ENCODE measurements at regions not wholly inside any gene's neighbourhood (a gene's known extent, or its start where the extent isn't known, plus 50 kb on each side); places are given as distances from the start of the nearest gene placed in this dataset.

DNA sequence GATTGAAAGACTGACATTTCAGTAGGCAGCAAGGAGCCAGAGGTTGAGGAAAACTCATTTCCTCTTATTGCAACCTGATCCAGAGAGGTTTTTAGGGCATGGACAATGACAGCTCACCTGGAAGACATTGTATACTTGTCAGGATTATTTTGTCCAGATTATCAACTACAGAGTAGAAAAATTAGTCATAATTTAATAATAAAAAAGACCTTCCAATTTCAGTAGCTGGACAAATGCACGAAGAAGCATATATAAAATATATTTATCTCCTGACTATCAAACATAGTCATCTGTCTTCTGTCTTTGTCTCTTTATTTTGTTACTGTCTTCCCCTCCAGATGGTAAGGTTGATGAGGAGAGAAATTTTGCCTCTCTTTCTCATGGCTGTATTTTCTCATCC, 330.6 kb upstream of the RAG2 start:
- Histone ChIP-seq H3K4me1 (no peaks in the 10 kb centered on the region), H3K36me3 (no peaks in the 10 kb centered on the region), H3K4me3 (replicated peaks in 1 of 3) (no peak overlapping the region), H3K9me3 (no peaks in the 10 kb centered on the region), H3K27me3 (no peaks in the 10 kb centered on the region), H3K27ac (no peak overlapping the region)
- TF ChIP-seq CTCF (IDR thresholded peaks at IDR 0.05) = no peak
- TF ChIP-seq POLR2A (IDR thresholded peaks at IDR 0.05) = no peak
- intact Hi-C loops (cut with DNase I) = no loop called here
- 68 to 74% methylated on average over 1 of the region's 1 CpG for WGBS, 2 donors
- no peak for DNase-seq

DNA sequence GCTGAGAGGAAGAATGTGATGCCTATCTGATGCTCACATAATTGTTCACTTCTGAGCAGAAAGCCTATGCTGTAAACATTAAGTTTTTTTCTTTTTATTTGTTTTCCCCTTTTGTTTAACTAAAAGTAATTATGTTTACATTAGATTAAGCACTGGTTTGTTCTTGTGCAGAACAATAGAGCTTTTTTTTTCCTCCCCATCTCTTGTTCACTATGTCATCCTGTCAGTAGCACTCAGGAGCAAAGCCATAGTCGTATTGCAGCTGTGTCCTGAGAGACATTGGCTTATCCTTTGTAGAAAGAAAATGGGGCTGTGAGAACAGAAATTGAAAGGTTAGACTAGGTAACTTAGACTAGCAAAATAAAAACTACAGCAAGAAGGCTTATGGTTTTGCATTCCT, 301.8 kb upstream of the RAG2 start:
- no peaks in the 10 kb centered on the region for H3K27me3 ChIP-seq
- 14 to 26% methylated on average over 1 of the region's 1 CpG for WGBS, 2 donors
- DNase-seq = no peak
- intact Hi-C loops (cut with DNase I) = no loop called here
- H3K4me1 ChIP-seq = no peaks in the 10 kb centered on the region
- no peak overlapping the region for H3K27ac ChIP-seq
- H3K4me3 ChIP-seq (replicated peaks in 1 of 3) = no peak overlapping the region
- no peaks in the 10 kb centered on the region for H3K36me3 ChIP-seq
- TF ChIP-seq POLR2A (IDR thresholded peaks at IDR 0.05) (no peak), CTCF (IDR thresholded peaks at IDR 0.05) (no peak)
- no peaks in the 10 kb centered on the region for H3K9me3 ChIP-seq

DNA sequence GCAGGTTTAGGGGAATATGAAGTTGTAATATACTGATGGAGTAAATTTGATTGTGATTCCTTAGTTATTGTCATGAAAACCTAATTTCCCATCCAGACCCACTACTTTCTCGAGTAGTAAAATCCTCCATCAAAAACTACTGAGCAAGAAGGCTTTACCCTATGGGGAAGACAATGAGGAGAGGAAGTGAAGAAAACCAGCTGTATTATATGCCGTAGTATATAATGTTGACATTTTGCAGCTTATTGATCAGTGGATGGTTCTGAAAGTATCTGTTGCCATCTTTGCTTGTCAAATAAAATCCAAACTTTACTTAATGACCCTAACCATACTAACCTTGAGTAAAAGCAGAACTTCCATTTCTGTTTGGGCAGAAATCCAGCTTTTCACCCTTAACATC, 292.8 kb upstream of the RAG2 start:
- WGBS, 2 donors = 41 to 64% methylated on average over 2 of the region's 2 CpGs
- DNase-seq = no peak
- no peaks in the 10 kb centered on the region for H3K9me3 ChIP-seq
- H3K4me3 ChIP-seq (replicated peaks in 1 of 3) = no peak overlapping the region
- intact Hi-C loops (cut with DNase I) = no loop called here
- H3K27me3 ChIP-seq = no peaks in the 10 kb centered on the region
- no peaks in the 10 kb centered on the region for H3K36me3 ChIP-seq
- TF ChIP-seq CTCF (IDR thresholded peaks at IDR 0.05) (no peak), POLR2A (IDR thresholded peaks at IDR 0.05) (no peak)
- H3K4me1 ChIP-seq = no peaks in the 10 kb centered on the region
- H3K27ac ChIP-seq = no peak overlapping the region

DNA sequence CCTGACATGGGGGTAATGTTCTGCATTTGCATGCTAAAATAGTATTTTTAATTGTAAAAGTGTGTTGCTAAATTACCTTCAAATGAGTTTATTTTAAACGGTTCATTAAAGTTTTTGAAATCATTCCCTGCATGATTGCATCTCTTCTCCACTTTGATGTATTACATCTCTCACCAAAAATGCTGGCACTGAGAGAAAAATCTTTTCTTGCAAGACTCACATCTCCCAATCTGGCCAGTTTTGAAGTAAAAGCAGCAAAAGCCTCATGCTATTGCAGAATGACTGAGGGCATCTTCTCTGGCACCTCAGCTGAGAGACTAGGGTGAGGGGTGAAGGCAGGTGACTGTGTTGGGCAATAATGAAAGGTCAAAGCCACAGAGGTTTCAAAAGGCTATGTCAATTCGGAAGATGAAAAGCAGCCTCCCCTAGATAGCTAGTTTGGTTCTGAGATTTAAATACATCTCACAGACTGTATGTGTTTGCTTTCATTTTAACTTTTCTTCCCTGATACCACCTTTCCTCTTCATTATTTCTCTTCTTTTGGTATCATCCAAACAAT, 292.2 kb upstream of the RAG2 start:
- H3K36me3 ChIP-seq = no peaks in the 10 kb centered on the region
- no peak overlapping the region for H3K27ac ChIP-seq
- H3K9me3 ChIP-seq = no peaks in the 10 kb centered on the region
- no peak for DNase-seq
- H3K27me3 ChIP-seq = no peaks in the 10 kb centered on the region
- intact Hi-C loops (cut with DNase I) = no loop called here
- no peaks in the 10 kb centered on the region for H3K4me1 ChIP-seq
- 71 to 81% methylated on average over 2 of the region's 2 CpGs for WGBS, 2 donors
- TF ChIP-seq POLR2A (IDR thresholded peaks at IDR 0.05) (no peak), CTCF (IDR thresholded peaks at IDR 0.05) (no peak)
- no peak overlapping the region for H3K4me3 ChIP-seq (replicated peaks in 1 of 3)

GRCh38 chr11:36885154-36885553, 287.1 kb upstream of the RAG2 start:
- no peaks in the 10 kb centered on the region for H3K27me3 ChIP-seq
- DNase-seq = no peak
- no peak overlapping the region for H3K27ac ChIP-seq
- no peaks in the 10 kb centered on the region for H3K4me1 ChIP-seq
- TF ChIP-seq CTCF (IDR thresholded peaks at IDR 0.05) = no peak
- no peak for TF ChIP-seq POLR2A (IDR thresholded peaks at IDR 0.05)
- no peak overlapping the region for H3K4me3 ChIP-seq (replicated peaks in 1 of 3)
- no peaks in the 10 kb centered on the region for H3K36me3 ChIP-seq
- intact Hi-C loops (cut with DNase I) = no loop called here
- H3K9me3 ChIP-seq = no peaks in the 10 kb centered on the region
- 94 to 96% methylated on average over 3 of the region's 3 CpGs for WGBS, 2 donors
